T-helper 17 cell (primary cell): ENCODE measurements at regions not wholly inside any gene's neighbourhood (a gene's known extent, or its start where the extent isn't known, plus 50 kb on each side); places are given as distances from the start of the nearest gene placed in this dataset.
"Not testable (repeated sequence)": the region's sequence is repeated elsewhere in the genome, so short reads cannot be mapped to it uniquely, and the experiment has no call there.

ENCODE experiments used
- ATAC-seq: fragments of 150-1000 bp; cut with Tn5 transposase; 2 replicates; pipeline ENCODE4 v1.10.0; 2021; ENCODE audit warnings: mild to moderate bottlenecking, moderate library complexity
- DNase-seq, 3 donors: peaks; one replicate each; pipeline versions ENCODE4 v3.0.0 to v3.0.0-alpha.2; 2020 to 2021
- H3K9me3 ChIP-seq: one replicate; pipeline ENCODE4 v1.7.0; 2013; ENCODE audit warnings: low read length, mild to moderate bottlenecking; ENCODE audit not compliant: control insufficient read depth, poor library complexity, severe bottlenecking
- H3K27ac Mint-ChIP-seq: one replicate; pipeline ENCODE4 v1.8.0; 2022; ENCODE audit warnings: mild to moderate bottlenecking, moderate library complexity, mixed read lengths
- H3K27me3 Mint-ChIP-seq: one replicate; pipeline ENCODE4 v1.8.0; 2022; ENCODE audit warnings: mixed read lengths
- H3K36me3 Mint-ChIP-seq: one replicate; pipeline ENCODE4 v1.8.0; 2022; ENCODE audit warnings: low read depth, mixed read lengths
- H3K4me1 Mint-ChIP-seq: one replicate; pipeline ENCODE4 v1.8.0; 2022; ENCODE audit warnings: mild to moderate bottlenecking, mixed read lengths
- H3K4me3 Mint-ChIP-seq: one replicate; pipeline ENCODE4 v1.8.0; 2022; ENCODE audit warnings: mild to moderate bottlenecking, moderate library complexity, mixed read lengths

GRCh38 chr11:13782390-13783075 is 114.1 kb downstream of the FAR1 start:
- Mint-ChIP-seq H3K27ac (no peak overlapping the region), H3K27me3 (peaks cover 12% of the 10 kb centered on the region), H3K4me1 (peaks cover 5% of the 10 kb centered on the region), H3K36me3 (no peaks in the 10 kb centered on the region), H3K4me3 (no peak overlapping the region)
- no peak for DNase-seq
- ATAC-seq = no peak
- no peaks in the 10 kb centered on the region for H3K9me3 ChIP-seq

- H3K9me3 ChIP-seq = no peaks in the 10 kb centered on the region
- H3K4me3 Mint-ChIP-seq = no peak overlapping the region
- DNase-seq (no peak), ATAC-seq (no peak)
- H3K27ac Mint-ChIP-seq = no peak overlapping the region
- peaks cover 5% of the 10 kb centered on the region for H3K4me1 Mint-ChIP-seq
- no peaks in the 10 kb centered on the region for H3K27me3 Mint-ChIP-seq
- no peaks in the 10 kb centered on the region for H3K36me3 Mint-ChIP-seq
These were observed 116.0 kb downstream of the FAR1 start for GRCh38 chr11:13784441-13784840.

GRCh38 chr11:13784855-13785254 is 116.4 kb downstream of the FAR1 start:
- ATAC-seq = no peak
- Mint-ChIP-seq H3K27ac (no peak overlapping the region), H3K36me3 (no peaks in the 10 kb centered on the region), H3K4me1 (peaks cover 5% of the 10 kb centered on the region), H3K27me3 (no peaks in the 10 kb centered on the region), H3K4me3 (no peak overlapping the region)
- DNase-seq = no peak
- no peaks in the 10 kb centered on the region for H3K9me3 ChIP-seq

- no peak for DNase-seq
- Mint-ChIP-seq H3K27ac (no peak overlapping the region), H3K4me3 (no peak overlapping the region), H3K36me3 (no peaks in the 10 kb centered on the region), H3K4me1 (peaks cover 5% of the 10 kb centered on the region), H3K27me3 (no peaks in the 10 kb centered on the region)
- H3K9me3 ChIP-seq = no peaks in the 10 kb centered on the region
- no peak for ATAC-seq
These were observed 118.2 kb downstream of the FAR1 start for GRCh38 chr11:13786688-13787087.

GRCh38 chr11:13797616-13798015 is 129.1 kb downstream of the FAR1 start:
- not testable (repeated sequence) for H3K9me3 ChIP-seq, H3K36me3 Mint-ChIP-seq, H3K4me3 Mint-ChIP-seq, DNase-seq, ATAC-seq, H3K4me1 Mint-ChIP-seq, H3K27ac Mint-ChIP-seq, H3K27me3 Mint-ChIP-seq

GRCh38 chr11:13800901-13801300 is 132.4 kb downstream of the FAR1 start:
- no peaks in the 10 kb centered on the region for H3K4me1 Mint-ChIP-seq
- no peaks in the 10 kb centered on the region for H3K27me3 Mint-ChIP-seq
- DNase-seq = no peak
- H3K36me3 Mint-ChIP-seq = peaks cover 2% of the 10 kb centered on the region
- no peak overlapping the region for H3K27ac Mint-ChIP-seq
- no peaks in the 10 kb centered on the region for H3K9me3 ChIP-seq
- no peak for ATAC-seq
- no peak overlapping the region for H3K4me3 Mint-ChIP-seq

GRCh38 chr11:13818325-13818724 is 144.2 kb upstream of the SPON1 start:
- H3K27me3 Mint-ChIP-seq = no peaks in the 10 kb centered on the region
- no peak for ATAC-seq
- no peak overlapping the region for H3K4me3 Mint-ChIP-seq
- H3K4me1 Mint-ChIP-seq = peaks cover 8% of the 10 kb centered on the region
- H3K9me3 ChIP-seq = no peaks in the 10 kb centered on the region
- H3K27ac Mint-ChIP-seq = no peak overlapping the region
- DNase-seq = no peak
- H3K36me3 Mint-ChIP-seq = peaks cover 3% of the 10 kb centered on the region

GRCh38 chr11:13826505-13827278 is 135.8 kb upstream of the SPON1 start:
- H3K27ac Mint-ChIP-seq = no peak overlapping the region
- H3K4me3 Mint-ChIP-seq = no peak overlapping the region
- DNase-seq (no peak), ATAC-seq (no peak)
- no peaks in the 10 kb centered on the region for H3K27me3 Mint-ChIP-seq
- H3K4me1 Mint-ChIP-seq = no peaks in the 10 kb centered on the region
- no peaks in the 10 kb centered on the region for H3K36me3 Mint-ChIP-seq
- H3K9me3 ChIP-seq = no peaks in the 10 kb centered on the region

GRCh38 chr11:13831696-13832095 is 130.8 kb upstream of the SPON1 start:
- ATAC-seq = no peak
- DNase-seq = no peak
- Mint-ChIP-seq H3K27me3 (no peaks in the 10 kb centered on the region), H3K4me3 (no peak overlapping the region), H3K4me1 (no peaks in the 10 kb centered on the region), H3K27ac (no peak overlapping the region), H3K36me3 (no peaks in the 10 kb centered on the region)
- H3K9me3 ChIP-seq = no peaks in the 10 kb centered on the region

- no peaks in the 10 kb centered on the region for H3K9me3 ChIP-seq
- Mint-ChIP-seq H3K36me3 (no peaks in the 10 kb centered on the region), H3K27me3 (peaks cover 10% of the 10 kb centered on the region), H3K4me1 (no peaks in the 10 kb centered on the region), H3K27ac (peak overlapping the region; percentile 12), H3K4me3 (no peak overlapping the region)
- no peak for DNase-seq
- no peak for ATAC-seq
These were observed 128.1 kb upstream of the SPON1 start for GRCh38 chr11:13834463-13834862.

- H3K4me3 Mint-ChIP-seq = no peak overlapping the region
- no peak for DNase-seq
- peaks cover 10% of the 10 kb centered on the region for H3K27me3 Mint-ChIP-seq
- no peak overlapping the region for H3K27ac Mint-ChIP-seq
- no peaks in the 10 kb centered on the region for H3K36me3 Mint-ChIP-seq
- no peak for ATAC-seq
- H3K9me3 ChIP-seq = no peaks in the 10 kb centered on the region
- H3K4me1 Mint-ChIP-seq = no peaks in the 10 kb centered on the region
These were observed 125.9 kb upstream of the SPON1 start for GRCh38 chr11:13836666-13837065.

- H3K9me3 ChIP-seq = no peaks in the 10 kb centered on the region
- H3K4me3 Mint-ChIP-seq = no peak overlapping the region
These were observed 125.2 kb upstream of the SPON1 start for GRCh38 chr11:13837286-13837685.

GRCh38 chr11:13841393-13841792 is 121.1 kb upstream of the SPON1 start:
- Mint-ChIP-seq H3K36me3 (no peaks in the 10 kb centered on the region), H3K27ac (no peak overlapping the region), H3K4me1 (no peaks in the 10 kb centered on the region), H3K27me3 (peaks cover 14% of the 10 kb centered on the region), H3K4me3 (no peak overlapping the region)
- no peak for ATAC-seq
- DNase-seq = no peak
- no peaks in the 10 kb centered on the region for H3K9me3 ChIP-seq

More at GRCh38 chr11:13837286-13837685, 125.2 kb upstream of the SPON1 start:
- no peaks in the 10 kb centered on the region for H3K4me1 Mint-ChIP-seq
- no peak for ATAC-seq
- no peak for DNase-seq
- H3K27ac Mint-ChIP-seq = no peak overlapping the region
- H3K36me3 Mint-ChIP-seq = no peaks in the 10 kb centered on the region
- H3K27me3 Mint-ChIP-seq = peaks cover 10% of the 10 kb centered on the region

- no peak overlapping the region for H3K4me3 Mint-ChIP-seq
These were observed 114.5 kb upstream of the SPON1 start for GRCh38 chr11:13848031-13848430.

More at GRCh38 chr11:13848031-13848430, 114.5 kb upstream of the SPON1 start:
- peaks cover 32% of the 10 kb centered on the region for H3K27me3 Mint-ChIP-seq
- peaks cover 11% of the 10 kb centered on the region for H3K4me1 Mint-ChIP-seq
- ATAC-seq (no peak), DNase-seq (no peak)
- no peak overlapping the region for H3K27ac Mint-ChIP-seq
- H3K9me3 ChIP-seq = no peaks in the 10 kb centered on the region
- no peaks in the 10 kb centered on the region for H3K36me3 Mint-ChIP-seq
